EH (cell line): ENCODE measurements at regions not wholly inside any gene's neighbourhood (a gene's known extent, or its start where the extent isn't known, plus 50 kb on each side); places are given as distances from the start of the nearest gene placed in this dataset.

Source experiments
- DNase-seq: peaks from one replicate; pipeline ENCODE4 v3.0.0-alpha.2; 2015; ENCODE audit warnings: low read depth

GRCh38 chrX:9195199-9195880, 161.4 kb upstream of the FAM9B start:
- DNase-seq, result no peak

GRCh38 chrX:9196961-9197640, 163.2 kb upstream of the FAM9B start:
- peak; percentile 47 for DNase-seq

- peak; percentile 3 for DNase-seq
Measured at GRCh38 chrX:9204560-9204959, 170.6 kb upstream of the FAM9B start.

- DNase-seq, result no peak
Measured at GRCh38 chrX:9205599-9206223, 171.8 kb upstream of the FAM9B start.

- no peak for DNase-seq
Measured at GRCh38 chrX:9207142-9207541, 173.2 kb upstream of the FAM9B start.

- no peak for DNase-seq
Measured at GRCh38 chrX:9211269-9211668, 177.3 kb upstream of the FAM9B start.

- no peak for DNase-seq
Measured at GRCh38 chrX:9221781-9222180, 187.9 kb upstream of the FAM9B start.

GRCh38 chrX:9222299-9222698, 188.4 kb upstream of the FAM9B start:
- no peak for DNase-seq

GRCh38 chrX:9227276-9227675, 193.3 kb upstream of the FAM9B start:
- DNase-seq, result no peak

- peak; percentile 11 for DNase-seq
Measured at GRCh38 chrX:9231491-9231890, 197.6 kb upstream of the FAM9B start.

GRCh38 chrX:9233141-9233540, 199.2 kb upstream of the FAM9B start:
- no peak for DNase-seq

GRCh38 chrX:9234315-9234714, 200.4 kb upstream of the FAM9B start:
- DNase-seq, result no peak

- DNase-seq, result no peak
Measured at GRCh38 chrX:9235722-9236121, 201.8 kb upstream of the FAM9B start.

- DNase-seq, result no peak
Measured at GRCh38 chrX:9240956-9241355, 207.0 kb upstream of the FAM9B start.

GRCh38 chrX:9241427-9241826, 207.5 kb upstream of the FAM9B start:
- DNase-seq, result no peak

GRCh38 chrX:9249051-9249846, 215.3 kb upstream of the FAM9B start:
- DNase-seq, result peak; percentile 0

GRCh38 chrX:9252182-9252581, 212.7 kb upstream of the TBL1X start:
- no peak for DNase-seq

GRCh38 chrX:9253211-9253610, 211.6 kb upstream of the TBL1X start:
- DNase-seq, result no peak

GRCh38 chrX:9257718-9258420, 207.0 kb upstream of the TBL1X start:
- DNase-seq, result no peak

GRCh38 chrX:9258421-9259104, 206.3 kb upstream of the TBL1X start:
- DNase-seq, result no peak

- no peak for DNase-seq
Measured at GRCh38 chrX:9260603-9261002, 204.3 kb upstream of the TBL1X start.
